NCI-H1930 (cell line): ENCODE measurements at regions not wholly inside any gene's neighbourhood (a gene's known extent, or its start where the extent isn't known, plus 50 kb on each side); places are given as distances from the start of the nearest gene placed in this dataset.

Source experiments
- DNase-seq, 2 experiments: peaks; one replicate each; lab custom pipeline; 2025; lab: John Stamatoyannopoulos, UW

GRCh38 chr22:27534720-27535125, 266.8 kb downstream of the MN1 start:
- DNase-seq = no peak

GRCh38 chr22:27535452-27535851, 266.1 kb downstream of the MN1 start:
- no peak for DNase-seq

GRCh38 chr22:27537501-27537900, 264.1 kb downstream of the MN1 start:
- DNase-seq = no peak

GRCh38 chr22:27538666-27539065, 262.9 kb downstream of the MN1 start:
- DNase-seq = no peak

- DNase-seq = no peak
Observed at GRCh38 chr22:27540247-27540646, 261.3 kb downstream of the MN1 start.

- DNase-seq = no peak
Observed at GRCh38 chr22:27540656-27541396, 260.7 kb downstream of the MN1 start.

GRCh38 chr22:27541836-27542235, 259.7 kb downstream of the MN1 start:
- DNase-seq = peak; percentile 70 to 84

- DNase-seq = peak; percentile 26 to 29
Observed at GRCh38 chr22:27542602-27543001, 259.0 kb downstream of the MN1 start.

- DNase-seq = no peak
Observed at GRCh38 chr22:27543460-27543859, 258.1 kb downstream of the MN1 start.

GRCh38 chr22:27545085-27545484, 256.5 kb downstream of the MN1 start:
- peak in 1 of 2 experiments; percentile 58 for DNase-seq

GRCh38 chr22:27546157-27546935, 255.2 kb downstream of the MN1 start:
- DNase-seq = no peak

- no peak for DNase-seq
Observed at GRCh38 chr22:27551402-27551801, 250.2 kb downstream of the MN1 start.

GRCh38 chr22:27552176-27552575, 249.4 kb downstream of the MN1 start:
- no peak for DNase-seq

- DNase-seq = no peak
Observed at GRCh38 chr22:27552863-27553262, 248.7 kb downstream of the MN1 start.

- no peak for DNase-seq
Observed at GRCh38 chr22:27554106-27554811, 247.3 kb downstream of the MN1 start.

GRCh38 chr22:27554841-27555456, 246.6 kb downstream of the MN1 start:
- no peak for DNase-seq

- no peak for DNase-seq
Observed at GRCh38 chr22:27556371-27556770, 245.2 kb downstream of the MN1 start.

- DNase-seq = no peak
Observed at GRCh38 chr22:27557286-27558008, 244.1 kb downstream of the MN1 start.

GRCh38 chr22:27558658-27559371, 242.7 kb downstream of the MN1 start:
- no peak for DNase-seq

GRCh38 chr22:27560781-27561180, 240.8 kb downstream of the MN1 start:
- DNase-seq = no peak
